ENCODE measurements at regions not wholly inside any gene's neighbourhood (a gene's known extent, or its start where the extent isn't known, plus 50 kb on each side); places are given as distances from the start of the nearest gene placed in this dataset.

DNA sequence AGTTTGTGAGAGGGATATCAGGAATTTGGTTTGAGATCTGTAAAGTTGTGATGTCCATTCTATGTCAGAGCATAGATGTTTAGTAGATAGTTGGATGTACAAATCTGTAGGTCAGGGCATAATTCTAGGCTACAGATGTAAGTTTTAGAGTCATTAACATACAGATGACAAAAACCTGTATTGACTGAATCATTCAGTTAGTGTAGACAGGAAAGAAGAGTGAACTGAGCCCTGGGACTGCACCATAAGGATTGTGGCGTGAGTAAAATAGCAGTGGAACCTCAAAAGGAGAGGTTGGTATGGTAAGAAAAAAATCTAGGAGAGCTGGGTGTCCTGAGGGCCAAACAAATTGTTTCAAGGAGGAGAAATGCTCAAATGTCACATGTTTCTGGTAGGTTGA is 73.1 kb upstream of the RPRM start:
- TF ChIP-seq, protein P1, sequence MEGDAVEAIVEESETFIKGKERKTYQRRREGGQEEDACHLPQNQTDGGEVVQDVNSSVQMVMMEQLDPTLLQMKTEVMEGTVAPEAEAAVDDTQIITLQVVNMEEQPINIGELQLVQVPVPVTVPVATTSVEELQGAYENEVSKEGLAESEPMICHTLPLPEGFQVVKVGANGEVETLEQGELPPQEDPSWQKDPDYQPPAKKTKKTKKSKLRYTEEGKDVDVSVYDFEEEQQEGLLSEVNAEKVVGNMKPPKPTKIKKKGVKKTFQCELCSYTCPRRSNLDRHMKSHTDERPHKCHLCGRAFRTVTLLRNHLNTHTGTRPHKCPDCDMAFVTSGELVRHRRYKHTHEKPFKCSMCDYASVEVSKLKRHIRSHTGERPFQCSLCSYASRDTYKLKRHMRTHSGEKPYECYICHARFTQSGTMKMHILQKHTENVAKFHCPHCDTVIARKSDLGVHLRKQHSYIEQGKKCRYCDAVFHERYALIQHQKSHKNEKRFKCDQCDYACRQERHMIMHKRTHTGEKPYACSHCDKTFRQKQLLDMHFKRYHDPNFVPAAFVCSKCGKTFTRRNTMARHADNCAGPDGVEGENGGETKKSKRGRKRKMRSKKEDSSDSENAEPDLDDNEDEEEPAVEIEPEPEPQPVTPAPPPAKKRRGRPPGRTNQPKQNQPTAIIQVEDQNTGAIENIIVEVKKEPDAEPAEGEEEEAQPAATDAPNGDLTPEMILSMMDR (IDR thresholded peaks at IDR 0.05) = no peak
- TF ChIP-seq POLR2A (IDR thresholded peaks at IDR 0.05) = no peak
